Hematopoietic multipotent progenitor cell (in vitro differentiated cells): ENCODE measurements at regions not wholly inside any gene's neighbourhood (a gene's known extent, or its start where the extent isn't known, plus 50 kb on each side); places are given as distances from the start of the nearest gene placed in this dataset.
A peak's percentile ranks its signal among the peaks of the same experiment; 100 is the strongest.

Experiments used
- DNase-seq, 3 donors: peaks; one replicate each; pipeline ENCODE4 v3.0.0-alpha.2; 2011 to 2015; ENCODE audit warnings: low read depth in 2 of 3, low spot score in 2 of 3

DNA sequence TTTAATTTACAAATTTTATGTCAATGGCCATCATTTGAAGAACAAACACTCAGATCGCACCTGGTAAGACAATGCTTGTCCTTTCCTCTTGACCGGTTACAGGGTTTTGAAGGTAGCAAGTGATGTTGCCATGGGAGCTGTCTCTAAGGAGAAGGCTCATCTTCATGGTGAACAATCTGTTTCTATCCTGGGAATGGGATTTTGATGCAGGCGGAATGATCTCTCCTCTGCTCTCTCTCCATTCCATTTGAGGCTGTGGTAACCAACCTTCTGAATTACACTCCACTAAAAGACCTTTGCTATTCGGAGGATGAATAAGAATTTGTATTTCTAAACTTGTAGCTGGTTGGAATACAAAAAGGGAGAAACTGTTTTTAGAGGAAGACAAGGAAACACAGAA is 57.9 kb upstream of the SLC5A9 start:
- DNase-seq = no peak

GRCh38 chr1:48160486-48161132 is 61.9 kb upstream of the SLC5A9 start:
- DNase-seq = no peak

DNA sequence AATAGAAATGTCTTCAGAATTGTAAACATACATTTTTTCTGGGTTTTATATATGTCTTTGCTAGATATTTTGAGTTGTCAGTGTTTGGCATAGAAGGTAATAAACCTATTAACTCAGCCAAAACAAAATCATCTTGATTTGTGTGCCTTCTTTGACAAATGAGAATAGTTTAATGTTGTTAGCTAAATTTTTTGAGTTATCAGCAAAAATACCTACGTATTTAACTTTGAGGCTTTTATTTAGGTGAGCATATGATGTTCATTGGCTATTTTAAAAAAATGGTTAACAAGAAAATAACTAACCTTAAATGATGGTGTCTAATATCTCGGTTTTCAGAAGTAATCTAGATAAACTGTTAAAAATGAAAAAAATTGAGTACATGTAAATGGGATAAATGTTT is 83.2 kb upstream of the SLC5A9 start:
- no peak for DNase-seq

- DNase-seq = no peak
Observed at GRCh38 chr1:48127735-48128685, 94.5 kb upstream of the SLC5A9 start.

DNA sequence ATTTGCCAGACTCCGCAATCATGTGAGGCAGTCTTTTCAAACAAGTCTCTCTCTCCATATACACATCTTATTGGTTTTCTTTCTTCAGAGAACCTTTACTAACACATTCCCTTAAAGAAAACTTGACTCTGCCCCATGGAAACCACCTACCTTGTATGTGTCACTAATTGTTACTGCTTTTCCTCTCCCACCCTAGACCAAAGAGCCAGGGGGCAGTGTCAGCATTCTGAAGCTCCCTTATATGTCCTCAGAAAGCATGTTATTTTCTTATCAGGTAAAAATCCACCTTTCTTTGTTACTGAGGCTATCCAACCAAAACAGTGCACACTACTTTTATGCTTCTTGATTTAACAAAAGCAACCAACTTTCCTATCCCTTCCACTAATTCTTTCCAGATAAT is 98.9 kb upstream of the SLC5A9 start:
- DNase-seq = no peak

DNA sequence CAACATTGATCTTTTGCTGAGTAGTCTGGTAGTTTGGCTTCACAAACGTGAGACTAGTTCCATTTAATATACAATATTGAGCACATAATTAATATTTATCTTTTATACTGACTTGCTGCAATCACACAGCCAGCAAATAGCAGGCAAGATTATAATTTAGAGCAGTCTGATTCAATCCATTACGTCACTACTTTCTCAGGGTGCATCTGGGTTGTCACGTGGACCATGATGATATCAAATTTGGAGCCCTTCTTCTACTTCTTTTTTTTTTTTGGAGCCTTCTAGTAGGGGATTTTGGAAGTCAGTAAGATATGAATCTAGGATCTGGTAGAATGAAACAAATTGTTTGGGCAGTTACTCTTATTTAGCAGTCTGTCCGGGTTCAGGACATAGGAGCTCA is 100.6 kb upstream of the SLC5A9 start:
- no peak for DNase-seq

- DNase-seq = no peak
Observed at GRCh38 chr1:48120621-48121020, 101.9 kb upstream of the SLC5A9 start.

- no peak for DNase-seq
Observed at GRCh38 chr1:48115835-48116234, 106.7 kb upstream of the SLC5A9 start.

DNA sequence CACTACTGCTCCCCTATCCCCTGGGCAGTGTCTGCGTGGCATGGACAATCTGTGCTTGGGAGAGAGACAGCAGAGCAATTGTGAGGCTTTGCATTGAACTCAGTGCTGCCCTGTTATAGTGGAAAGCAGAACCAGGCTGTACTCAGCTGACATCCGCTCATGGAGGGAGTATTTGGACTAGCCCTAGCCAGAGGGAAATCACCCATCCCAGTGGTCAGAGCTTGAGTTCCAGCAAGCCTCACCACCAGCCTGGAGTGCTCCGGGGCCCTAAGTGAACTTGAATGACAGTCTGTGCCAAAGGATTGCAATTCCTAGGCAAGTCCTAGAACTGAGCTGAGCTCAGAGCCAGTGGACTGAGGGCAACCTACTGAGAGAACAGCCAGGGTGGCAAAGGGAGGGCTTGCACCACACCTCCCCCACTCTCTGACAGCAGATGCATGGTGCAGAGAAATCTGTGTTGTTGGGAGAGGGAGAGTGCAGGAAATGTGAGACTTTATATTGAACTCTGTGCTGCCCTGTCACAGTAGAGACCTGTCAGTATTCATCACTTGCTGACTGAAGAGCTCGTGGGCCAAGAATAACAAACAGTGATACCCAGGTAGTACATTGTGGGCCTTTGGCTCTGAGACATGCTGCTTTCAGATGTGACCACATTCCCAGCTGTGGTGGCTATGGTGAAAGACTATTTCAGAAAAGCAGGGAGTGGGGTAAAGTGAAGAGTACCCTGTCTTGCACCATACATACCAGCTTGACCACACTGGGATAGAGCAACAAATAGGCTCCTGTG is 107.7 kb upstream of the SLC5A9 start:
- DNase-seq = no peak

DNA sequence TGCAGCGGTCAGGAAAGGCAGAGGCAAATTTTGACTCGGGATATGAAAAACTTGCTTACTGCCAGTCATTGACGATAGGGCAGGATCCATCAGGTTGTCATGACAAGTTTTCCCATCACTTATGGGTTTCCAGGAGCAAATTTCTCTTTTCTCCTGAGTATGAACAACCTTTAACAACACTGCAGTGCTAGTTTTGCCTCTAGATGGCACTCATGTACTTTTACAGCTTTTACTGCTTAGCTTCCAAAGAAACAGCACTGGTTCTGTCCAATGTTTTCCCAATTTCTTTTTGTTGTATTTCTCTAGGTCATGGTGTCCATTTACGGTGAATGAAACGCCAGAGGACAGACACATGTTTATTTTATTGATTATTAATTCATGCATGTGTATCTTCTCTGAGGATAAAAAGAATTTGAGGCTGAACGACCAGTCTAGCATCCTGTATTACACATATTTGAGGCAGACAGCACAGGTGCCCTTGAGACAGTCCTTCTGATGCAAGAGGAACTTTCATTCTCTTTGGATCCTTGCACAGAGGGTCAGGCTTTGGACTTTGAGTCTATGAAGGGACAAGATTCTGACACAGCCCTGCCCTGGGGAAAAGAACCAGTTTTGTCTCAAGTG is 112.3 kb upstream of the TRABD2B start:
- peak in 2 of 3 donors; percentile 32 to 65 for DNase-seq

DNA sequence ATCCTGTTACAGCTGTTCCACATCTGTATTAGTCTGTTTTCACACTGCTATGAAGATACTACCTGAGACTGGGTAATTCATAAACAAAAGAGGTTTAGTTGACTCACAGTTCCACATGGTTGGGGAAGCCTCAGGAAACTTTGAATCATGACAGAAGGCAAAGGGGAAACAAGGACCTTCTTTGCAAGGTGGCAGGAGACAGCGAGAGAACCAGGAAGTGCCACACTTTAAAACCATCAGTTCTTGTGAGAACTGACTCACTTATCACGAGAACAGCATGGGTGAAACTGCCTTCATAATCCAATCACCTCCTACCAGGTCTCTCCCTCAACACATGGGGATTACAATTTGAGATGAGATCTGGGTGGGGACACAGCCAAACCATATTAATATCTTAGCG is 110.3 kb upstream of the TRABD2B start:
- peak in 2 of 3 donors; percentile 18 to 42 for DNase-seq

DNA sequence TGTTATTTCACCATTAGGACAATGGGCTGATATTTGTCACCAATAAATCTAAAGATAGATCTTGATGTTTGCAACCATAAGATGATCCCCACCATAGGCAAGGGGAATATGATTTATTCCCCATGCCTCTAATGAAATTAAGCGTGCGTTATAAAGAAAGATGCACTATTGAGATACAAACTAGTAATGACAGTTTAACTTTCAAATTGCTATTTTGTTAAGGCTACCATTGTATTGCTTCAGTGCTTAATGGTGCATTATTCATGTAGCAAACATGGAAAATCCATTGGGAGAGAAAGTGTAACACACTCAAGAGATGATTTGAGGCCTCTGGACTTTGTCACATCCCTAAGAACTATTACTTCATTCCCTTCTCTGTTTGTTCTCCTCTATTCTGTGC is 108.9 kb upstream of the TRABD2B start:
- no peak for DNase-seq

- DNase-seq = peak in 2 of 3 donors; percentile 16 to 18
Observed at GRCh38 chr1:48105165-48105564, 108.0 kb upstream of the TRABD2B start.

DNA sequence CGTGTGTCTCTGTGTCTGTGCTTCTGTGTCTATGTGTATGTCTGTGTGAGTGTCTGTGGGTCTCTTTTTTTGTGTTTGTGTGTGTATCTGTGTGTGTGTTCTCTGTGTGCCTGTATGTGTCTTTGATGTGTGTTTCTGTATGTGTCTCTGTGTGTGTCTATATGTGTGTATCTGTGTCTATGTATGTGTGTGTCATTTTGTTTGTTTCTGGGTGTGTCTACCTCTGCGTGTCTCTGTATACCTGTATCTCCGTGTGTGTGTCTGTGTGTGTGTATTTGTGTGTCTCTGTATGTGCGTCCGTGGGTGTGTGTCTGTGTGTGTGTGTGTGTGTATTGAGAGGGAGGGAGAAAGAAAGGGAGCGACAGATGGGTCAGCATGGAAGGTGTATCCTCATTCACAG is 106.3 kb upstream of the TRABD2B start:
- no peak for DNase-seq

- no peak for DNase-seq
Observed at GRCh38 chr1:48102766-48103165, 105.6 kb upstream of the TRABD2B start.

GRCh38 chr1:48099072-48099773 is 102.0 kb upstream of the TRABD2B start:
- no peak for DNase-seq

- DNase-seq = peak; percentile 30 to 79 (median 61)
Observed at GRCh38 chr1:48093696-48094528, 96.7 kb upstream of the TRABD2B start.

DNA sequence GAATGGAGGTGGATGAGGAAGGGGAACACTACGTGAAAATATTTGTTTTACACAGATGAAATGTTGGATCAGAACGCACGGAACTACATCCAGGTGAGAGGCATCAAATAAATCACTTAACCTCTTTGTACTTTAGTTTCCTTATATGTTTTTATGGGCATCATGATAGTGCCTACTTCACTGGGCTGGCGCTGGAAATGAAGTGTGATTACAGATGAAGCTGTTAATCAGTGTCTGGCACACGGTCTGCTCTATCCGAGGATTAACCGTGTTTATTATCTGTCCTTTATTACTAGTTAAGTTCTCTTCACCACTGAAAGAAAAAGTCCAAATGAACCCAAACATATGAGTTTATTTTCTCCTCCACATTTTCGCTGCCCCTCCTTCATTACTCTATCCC is 96.0 kb upstream of the TRABD2B start:
- DNase-seq = no peak

- no peak for DNase-seq
Observed at GRCh38 chr1:48092401-48092800, 95.2 kb upstream of the TRABD2B start.
